Nephron progenitor cell (in vitro differentiated cells): ENCODE measurements at regions not wholly inside any gene's neighbourhood (a gene's known extent, or its start where the extent isn't known, plus 50 kb on each side); places are given as distances from the start of the nearest gene placed in this dataset.

Experiments used
- DNase-seq: peaks from one replicate; pipeline ENCODE4 v3.0.0; 2021
- H3K27ac Mint-ChIP-seq: 2 replicates; pipeline ENCODE4 v1.8.0; 2021; ENCODE audit warnings: mild to moderate bottlenecking, moderate library complexity, mixed read lengths
- H3K27me3 Mint-ChIP-seq: 2 replicates; pipeline ENCODE4 v1.8.0; 2021; ENCODE audit warnings: mild to moderate bottlenecking, low read depth, mixed read lengths; ENCODE audit not compliant: poor library complexity
- H3K36me3 Mint-ChIP-seq: 2 replicates; pipeline ENCODE4 v1.8.0; 2021; ENCODE audit warnings: low read depth, mixed read lengths
- H3K4me1 Mint-ChIP-seq: 2 replicates; pipeline ENCODE4 v1.8.0; 2021; ENCODE audit warnings: mixed read lengths
- H3K4me3 Mint-ChIP-seq: 2 replicates; pipeline ENCODE4 v1.8.0; 2021; ENCODE audit warnings: mild to moderate bottlenecking, moderate library complexity, mixed read lengths
- H3K9me3 Mint-ChIP-seq: 2 replicates; pipeline ENCODE4 v1.8.0; 2021; ENCODE audit warnings: mild to moderate bottlenecking, moderate library complexity, mixed read lengths
- CTCF ChIP-seq: fragments of 200-600 bp; sonication (generic); IDR thresholded peaks from 2 replicates; pipeline ENCODE4 v1.5.0; 2021; ENCODE audit warnings: antibody characterized with exemption

GRCh38 chr9:13487936-13488335 lies 208.4 kb upstream of the MPDZ start:
- Mint-ChIP-seq H3K27me3 (no peaks in the 10 kb centered on the region), H3K4me1 (peaks cover 35% of the 10 kb centered on the region), H3K27ac (no peak overlapping the region), H3K4me3 (no peak overlapping the region), H3K36me3 (no peaks in the 10 kb centered on the region), H3K9me3 (no peaks in the 10 kb centered on the region)
- TF ChIP-seq CTCF, result no peak
- no peak for DNase-seq

- H3K4me3 Mint-ChIP-seq, result no peak overlapping the region
- no peaks in the 10 kb centered on the region for H3K9me3 Mint-ChIP-seq
- TF ChIP-seq CTCF, result no peak
- H3K27me3 Mint-ChIP-seq, result no peaks in the 10 kb centered on the region
- no peaks in the 10 kb centered on the region for H3K36me3 Mint-ChIP-seq
- peaks cover 35% of the 10 kb centered on the region for H3K4me1 Mint-ChIP-seq
- no peak overlapping the region for H3K27ac Mint-ChIP-seq
- no peak for DNase-seq
Measured at GRCh38 chr9:13487498-13487897, 208.0 kb upstream of the MPDZ start.

- Mint-ChIP-seq H3K9me3 (no peaks in the 10 kb centered on the region), H3K4me1 (peaks cover 33% of the 10 kb centered on the region), H3K27ac (no peak overlapping the region), H3K36me3 (no peaks in the 10 kb centered on the region), H3K27me3 (no peaks in the 10 kb centered on the region), H3K4me3 (no peak overlapping the region)
- TF ChIP-seq CTCF, result no peak
- no peak for DNase-seq
Measured at GRCh38 chr9:13487071-13487470, 207.6 kb upstream of the MPDZ start.

- no peak for DNase-seq
- no peak for TF ChIP-seq CTCF
- H3K4me1 Mint-ChIP-seq, result peaks cover 28% of the 10 kb centered on the region
- H3K27ac Mint-ChIP-seq, result no peak overlapping the region
- no peaks in the 10 kb centered on the region for H3K9me3 Mint-ChIP-seq
- H3K27me3 Mint-ChIP-seq, result no peaks in the 10 kb centered on the region
- no peak overlapping the region for H3K4me3 Mint-ChIP-seq
- H3K36me3 Mint-ChIP-seq, result no peaks in the 10 kb centered on the region
Measured at GRCh38 chr9:13485068-13485596, 205.6 kb upstream of the MPDZ start.

- Mint-ChIP-seq H3K27me3 (no peaks in the 10 kb centered on the region), H3K4me3 (no peak overlapping the region), H3K36me3 (no peaks in the 10 kb centered on the region), H3K9me3 (no peaks in the 10 kb centered on the region), H3K27ac (no peak overlapping the region), H3K4me1 (peaks cover 28% of the 10 kb centered on the region)
- no peak for TF ChIP-seq CTCF
- no peak for DNase-seq
Measured at GRCh38 chr9:13484186-13484585, 204.7 kb upstream of the MPDZ start.

GRCh38 chr9:13481274-13481673 lies 201.8 kb upstream of the MPDZ start:
- Mint-ChIP-seq H3K36me3 (peaks cover 4% of the 10 kb centered on the region), H3K27ac (no peak overlapping the region), H3K27me3 (peaks cover 3% of the 10 kb centered on the region), H3K9me3 (peaks cover 18% of the 10 kb centered on the region), H3K4me3 (no peak overlapping the region), H3K4me1 (peaks cover 22% of the 10 kb centered on the region)
- TF ChIP-seq CTCF, result no peak
- DNase-seq, result no peak
